ENCODE measurements at regions not wholly inside any gene's neighbourhood (a gene's known extent, or its start where the extent isn't known, plus 50 kb on each side); places are given as distances from the start of the nearest gene placed in this dataset.

DNA sequence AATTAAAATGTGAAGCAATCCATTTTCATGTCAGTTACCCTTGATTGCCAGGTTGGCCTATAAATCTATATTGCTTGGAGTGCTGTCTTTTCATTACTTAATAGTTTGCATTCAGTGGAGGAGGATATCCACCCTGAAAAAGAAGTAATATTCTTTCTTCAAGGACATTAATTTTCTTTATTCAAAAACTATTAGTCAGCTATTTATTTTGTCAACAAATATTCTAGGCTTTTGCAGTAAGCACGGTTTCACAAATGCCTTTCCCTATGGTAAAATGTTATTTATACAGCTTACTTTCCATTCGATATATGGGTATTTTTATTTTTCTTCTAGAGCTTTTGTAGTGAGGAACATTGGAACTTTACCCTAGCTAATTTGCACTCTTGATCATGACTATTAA lies 1176.9 kb upstream of the NUDT12 start:
- DNase-seq (ENCODE audit: low read depth), result no peak
- TF ChIP-seq, protein P1, sequence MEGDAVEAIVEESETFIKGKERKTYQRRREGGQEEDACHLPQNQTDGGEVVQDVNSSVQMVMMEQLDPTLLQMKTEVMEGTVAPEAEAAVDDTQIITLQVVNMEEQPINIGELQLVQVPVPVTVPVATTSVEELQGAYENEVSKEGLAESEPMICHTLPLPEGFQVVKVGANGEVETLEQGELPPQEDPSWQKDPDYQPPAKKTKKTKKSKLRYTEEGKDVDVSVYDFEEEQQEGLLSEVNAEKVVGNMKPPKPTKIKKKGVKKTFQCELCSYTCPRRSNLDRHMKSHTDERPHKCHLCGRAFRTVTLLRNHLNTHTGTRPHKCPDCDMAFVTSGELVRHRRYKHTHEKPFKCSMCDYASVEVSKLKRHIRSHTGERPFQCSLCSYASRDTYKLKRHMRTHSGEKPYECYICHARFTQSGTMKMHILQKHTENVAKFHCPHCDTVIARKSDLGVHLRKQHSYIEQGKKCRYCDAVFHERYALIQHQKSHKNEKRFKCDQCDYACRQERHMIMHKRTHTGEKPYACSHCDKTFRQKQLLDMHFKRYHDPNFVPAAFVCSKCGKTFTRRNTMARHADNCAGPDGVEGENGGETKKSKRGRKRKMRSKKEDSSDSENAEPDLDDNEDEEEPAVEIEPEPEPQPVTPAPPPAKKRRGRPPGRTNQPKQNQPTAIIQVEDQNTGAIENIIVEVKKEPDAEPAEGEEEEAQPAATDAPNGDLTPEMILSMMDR (conservative IDR thresholded peaks at IDR 0.05; ENCODE audit: low read length), result no peak
- no peak overlapping the region for H3K4me3 ChIP-seq (ENCODE audit: low read length)

DNA sequence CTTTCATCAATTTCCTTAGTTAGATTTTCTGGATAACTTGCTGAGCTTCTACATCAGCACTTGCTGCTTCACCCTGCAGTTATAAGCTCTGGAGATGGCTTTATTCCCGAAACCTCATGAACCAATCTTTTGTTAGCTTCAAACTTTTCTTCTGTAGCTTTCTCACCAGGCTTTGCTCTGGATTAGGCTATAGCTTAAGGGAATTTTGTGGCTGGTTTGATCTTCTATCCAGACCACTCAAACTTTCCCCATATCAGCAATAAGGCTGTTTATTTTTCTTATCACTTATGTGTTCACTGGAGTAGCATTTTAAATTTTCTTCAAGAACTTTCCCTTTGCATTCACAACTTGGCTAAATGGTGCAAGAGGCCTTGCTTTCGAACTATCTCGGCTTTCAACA lies 1173.5 kb upstream of the NUDT12 start:
- no peak overlapping the region for H3K4me3 ChIP-seq (ENCODE audit: low read length)
- no peak for DNase-seq (ENCODE audit: low read depth)
- TF ChIP-seq, protein P1 (conservative IDR thresholded peaks at IDR 0.05; ENCODE audit: low read length), result no peak

DNA sequence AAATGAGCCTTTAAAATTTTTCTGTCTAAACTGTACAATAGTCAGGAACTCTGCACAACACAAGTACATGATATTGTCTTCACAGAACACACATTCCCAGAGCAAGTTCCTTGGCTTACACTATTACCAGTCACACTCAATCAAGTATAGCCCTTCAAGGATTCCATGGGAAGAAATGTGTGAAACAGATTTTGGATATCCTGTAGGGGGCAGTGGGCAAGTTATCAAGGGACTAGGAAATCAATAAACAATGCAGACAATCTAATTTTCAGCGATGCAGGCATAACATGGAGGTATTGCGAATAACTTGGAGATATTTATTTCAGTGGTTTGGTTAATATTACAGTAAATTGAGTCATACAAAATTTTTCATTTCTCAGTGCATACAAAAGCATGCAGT lies 1171.5 kb upstream of the NUDT12 start:
- DNase-seq (ENCODE audit: low read depth), result no peak
- no peak overlapping the region for H3K4me3 ChIP-seq (ENCODE audit: low read length)
- TF ChIP-seq, protein P1 (conservative IDR thresholded peaks at IDR 0.05; ENCODE audit: low read length), result no peak

DNA sequence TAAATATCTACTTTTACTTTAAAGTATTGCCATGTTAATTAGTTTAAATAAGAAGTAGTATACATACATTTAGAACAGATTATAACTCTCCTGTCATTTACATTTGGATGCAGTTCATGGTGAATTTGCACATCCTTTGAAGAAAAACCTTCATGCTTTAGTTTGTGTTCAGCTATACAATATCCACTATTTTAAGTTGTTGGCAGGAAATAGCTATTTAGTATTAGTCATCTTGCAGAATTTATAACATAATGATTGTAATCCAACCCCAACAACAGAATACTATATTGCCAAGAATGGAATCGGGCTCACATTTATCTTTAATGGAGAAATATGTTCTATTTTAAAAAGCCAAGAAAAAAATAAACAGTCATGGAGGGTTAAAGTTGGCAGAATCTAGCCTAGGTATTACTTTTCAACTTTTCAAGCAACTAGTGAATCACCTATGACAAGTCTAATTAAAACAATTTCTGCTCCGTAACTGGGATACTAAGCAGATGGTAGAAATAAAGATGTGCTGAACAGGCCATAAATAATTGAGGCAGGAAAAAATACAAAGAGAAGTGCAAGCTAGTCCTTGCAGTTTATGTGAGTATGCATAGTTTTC lies 1170.6 kb upstream of the NUDT12 start:
- no peak overlapping the region for H3K4me3 ChIP-seq (ENCODE audit: low read length)
- no peak for DNase-seq (ENCODE audit: low read depth)
- TF ChIP-seq, protein P1 (conservative IDR thresholded peaks at IDR 0.05; ENCODE audit: low read length), result no peak

DNA sequence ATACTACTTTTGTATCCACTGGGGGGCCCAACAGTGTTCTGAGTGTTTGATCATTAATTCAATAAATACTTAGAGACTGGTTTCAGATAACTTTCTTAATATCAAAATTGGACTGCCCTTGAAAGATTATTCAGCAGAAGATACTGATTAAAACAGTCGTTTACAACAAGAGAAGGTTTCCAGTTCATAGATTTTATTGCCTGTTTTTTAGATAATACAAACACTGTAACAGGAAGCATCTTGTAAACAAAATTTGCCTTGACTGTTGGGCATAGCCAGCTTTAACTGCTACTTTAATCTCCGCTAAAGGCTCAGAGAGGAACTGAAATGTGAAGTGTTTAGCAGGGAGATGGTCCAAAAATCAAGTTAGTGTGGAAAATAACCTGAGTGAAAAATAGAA lies 1168.7 kb upstream of the NUDT12 start:
- DNase-seq (ENCODE audit: low read depth), result no peak
- no peak overlapping the region for H3K4me3 ChIP-seq (ENCODE audit: low read length)
- TF ChIP-seq, protein P1 (conservative IDR thresholded peaks at IDR 0.05; ENCODE audit: low read length), result no peak

DNA sequence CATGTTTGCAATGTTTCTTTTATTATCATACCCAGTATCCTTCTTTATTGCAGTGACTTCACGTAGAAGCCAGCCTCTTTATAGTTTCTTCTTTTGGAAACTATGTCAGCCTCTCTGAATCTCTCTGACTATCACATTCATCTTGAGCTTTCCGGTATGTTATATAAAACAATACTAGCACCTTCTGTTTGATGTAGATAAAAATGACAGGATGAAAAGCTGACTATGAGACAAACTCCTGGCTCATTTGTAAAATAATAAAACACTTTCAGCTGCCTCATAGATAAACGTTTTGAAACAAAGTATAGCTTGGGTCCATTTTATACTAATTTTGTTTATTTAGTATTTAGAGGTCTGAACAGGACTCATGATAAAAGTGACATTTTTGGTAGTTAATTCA lies 1145.4 kb upstream of the NUDT12 start:
- DNase-seq (ENCODE audit: low read depth), result no peak
- no peak overlapping the region for H3K4me3 ChIP-seq (ENCODE audit: low read length)
- TF ChIP-seq, protein P1 (conservative IDR thresholded peaks at IDR 0.05; ENCODE audit: low read length), result no peak

DNA sequence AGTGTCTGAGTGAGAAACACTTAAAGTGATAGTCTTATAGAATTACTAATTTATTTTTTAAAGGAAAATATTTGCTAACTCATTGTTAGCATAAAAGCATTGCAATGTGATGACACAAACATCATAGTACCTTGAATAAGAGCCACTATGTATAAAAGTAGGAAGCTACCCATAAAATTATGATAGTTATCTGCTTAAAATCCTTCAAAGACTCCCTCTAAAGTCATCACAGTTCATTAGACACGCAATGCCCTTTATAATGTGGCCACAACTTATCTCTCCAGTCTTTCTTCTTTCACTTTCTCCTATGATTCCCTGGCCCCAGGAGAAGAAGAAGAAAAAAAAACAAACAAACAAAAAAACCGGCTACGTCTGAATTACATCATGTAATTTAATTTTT lies 1144.0 kb upstream of the NUDT12 start:
- no peak overlapping the region for H3K4me3 ChIP-seq (ENCODE audit: low read length)
- DNase-seq (ENCODE audit: low read depth), result no peak
- TF ChIP-seq, protein P1 (conservative IDR thresholded peaks at IDR 0.05; ENCODE audit: low read length), result no peak
